Caki2 (cell line): ENCODE measurements at regions not wholly inside any gene's neighbourhood (a gene's known extent, or its start where the extent isn't known, plus 50 kb on each side); places are given as distances from the start of the nearest gene placed in this dataset.

Source experiments
- DNase-seq: peaks from one replicate; pipeline ENCODE4 v3.0.0-alpha.2; 2015; ENCODE audit warnings: low read depth
- in situ Hi-C: cut with HindIII; loops from 2 replicates; pipeline ENCODE4 v1.10.0; 2016; ENCODE audit warnings: low sequenced_read_pairs, low pct_unique_long_range_greater_than_20kb, mixed read lengths

- no peak for DNase-seq
- in situ Hi-C loops: no loop called here
Observed at GRCh38 chr15:35320158-35320780, 225.7 kb downstream of the DPH6 start.

- no peak for DNase-seq
- in situ Hi-C loops: no loop called here
Observed at GRCh38 chr15:35319354-35319753, 226.6 kb downstream of the DPH6 start.

- DNase-seq: no peak
- in situ Hi-C loops: no loop called here
Observed at GRCh38 chr15:35317217-35317616, 228.7 kb downstream of the DPH6 start.

- no peak for DNase-seq
- in situ Hi-C loops: no loop called here
Observed at GRCh38 chr15:35312344-35312743, 227.2 kb upstream of the NANOGP8 start.

- no peak for DNase-seq
- in situ Hi-C loops: no loop called here
Observed at GRCh38 chr15:35311615-35312014, 226.5 kb upstream of the NANOGP8 start.

- DNase-seq: no peak
- in situ Hi-C loops: no loop called here
Observed at GRCh38 chr15:35309886-35310285, 224.8 kb upstream of the NANOGP8 start.

GRCh38 chr15:35308802-35309201 lies 223.7 kb upstream of the NANOGP8 start:
- in situ Hi-C loops: no loop called here
- no peak for DNase-seq

GRCh38 chr15:35307676-35308075 lies 222.6 kb upstream of the NANOGP8 start:
- in situ Hi-C loops: no loop called here

GRCh38 chr15:35307026-35307425 lies 221.9 kb upstream of the NANOGP8 start:
- no peak for DNase-seq
- in situ Hi-C loops: no loop called here

More at GRCh38 chr15:35307676-35308075, 222.6 kb upstream of the NANOGP8 start:
- DNase-seq: no peak

- in situ Hi-C loops: no loop called here
- peak; percentile 96 for DNase-seq
Observed at GRCh38 chr15:35306361-35306981, 221.4 kb upstream of the NANOGP8 start.

- peak; percentile 90 for DNase-seq
- in situ Hi-C loops: no loop called here
Observed at GRCh38 chr15:35305946-35306345, 220.9 kb upstream of the NANOGP8 start.

GRCh38 chr15:35305031-35305550 lies 220.0 kb upstream of the NANOGP8 start:
- peak; percentile 68 for DNase-seq
- in situ Hi-C loops: no loop called here

- no peak for DNase-seq
- in situ Hi-C loops: no loop called here
Observed at GRCh38 chr15:35304389-35304788, 219.3 kb upstream of the NANOGP8 start.

GRCh38 chr15:35302334-35302733 lies 217.2 kb upstream of the NANOGP8 start:
- DNase-seq: no peak
- in situ Hi-C loops: no loop called here

- in situ Hi-C loops: no loop called here
- DNase-seq: no peak
Observed at GRCh38 chr15:35301088-35301487, 216.0 kb upstream of the NANOGP8 start.

- in situ Hi-C loops: no loop called here
- no peak for DNase-seq
Observed at GRCh38 chr15:35299059-35299735, 214.1 kb upstream of the NANOGP8 start.

- DNase-seq: no peak
- in situ Hi-C loops: no loop called here
Observed at GRCh38 chr15:35298509-35298908, 213.4 kb upstream of the NANOGP8 start.

GRCh38 chr15:35293353-35294130 lies 208.4 kb upstream of the NANOGP8 start:
- in situ Hi-C loops: no loop called here
- peak; percentile 94 for DNase-seq

- in situ Hi-C loops: no loop called here
- no peak for DNase-seq
Observed at GRCh38 chr15:35290301-35290721, 205.2 kb upstream of the NANOGP8 start.
